ENCODE measurements at regions not wholly inside any gene's neighbourhood (a gene's known extent, or its start where the extent isn't known, plus 50 kb on each side); places are given as distances from the start of the nearest gene placed in this dataset.

- no peaks in the 10 kb centered on the region for H3K9me3 ChIP-seq (ENCODE audit: low read depth, low read length)
- no peaks in the 10 kb centered on the region for H4K20me1 ChIP-seq (ENCODE audit: insufficient read depth, low read length)
- TF ChIP-seq CTCF (IDR thresholded peaks at IDR 0.05; ENCODE audit: extremely low read depth, low read depth, low read length) = no peak
- H3K4me3 ChIP-seq (ENCODE audit: insufficient read depth, low read length) = no peak overlapping the region
- DNase-seq (ENCODE audit: insufficient read length, low spot score, missing footprints) = no peak
- no peak overlapping the region for H3K27ac ChIP-seq (ENCODE audit: low read depth, low read length)
- H3K36me3 ChIP-seq (ENCODE audit: insufficient read depth, low read length) = no peaks in the 10 kb centered on the region
- no peaks in the 10 kb centered on the region for H3K27me3 ChIP-seq (ENCODE audit: insufficient read depth, low read length)
- H2AFZ ChIP-seq (ENCODE audit: low read length) = peak overlapping the region; percentile 57
- H3K4me2 ChIP-seq (ENCODE audit: insufficient read depth, low read length) = no peak overlapping the region
- no peaks in the 10 kb centered on the region for H3K79me2 ChIP-seq (ENCODE audit: insufficient read depth, low read length)
- H3K4me1 ChIP-seq (ENCODE audit: insufficient read depth, low read length) = peaks cover 22% of the 10 kb centered on the region
Observed at GRCh38 chr3:102205647-102206046, 229.2 kb upstream of the ZPLD1 start.

DNA sequence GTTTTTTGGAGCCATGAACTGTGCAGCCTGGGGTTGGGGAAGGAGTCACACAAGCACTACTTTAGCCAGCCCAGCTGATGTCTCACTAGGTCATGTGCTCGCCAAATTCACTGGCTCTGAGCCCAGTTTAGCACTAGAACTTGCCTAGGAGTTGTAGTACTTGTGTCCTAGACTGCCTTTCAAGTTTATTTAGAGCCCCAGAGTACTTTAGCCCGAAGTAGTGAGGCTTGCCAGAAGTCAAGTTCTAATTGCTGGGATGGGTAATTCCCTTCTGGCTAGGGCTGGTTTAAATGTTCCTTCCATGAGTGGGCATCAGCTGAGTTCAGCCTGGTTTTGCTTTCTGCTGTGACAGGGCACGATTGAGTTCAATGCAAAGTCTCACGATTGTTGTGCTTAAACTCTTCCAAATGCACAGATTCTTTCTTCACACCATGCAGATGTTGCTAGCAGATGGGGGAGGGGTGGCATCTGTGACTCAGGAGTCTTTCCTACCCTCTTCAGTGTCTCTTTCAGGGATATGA is 228.2 kb upstream of the ZPLD1 start:
- H3K4me1 ChIP-seq (ENCODE audit: insufficient read depth, low read length) = peaks cover 19% of the 10 kb centered on the region
- H3K27ac ChIP-seq (ENCODE audit: low read depth, low read length) = peak overlapping the region; percentile 62
- H3K4me2 ChIP-seq (ENCODE audit: insufficient read depth, low read length) = peak overlapping the region; percentile 64
- peak overlapping the region; percentile 53 for H2AFZ ChIP-seq (ENCODE audit: low read length)
- no peak for DNase-seq (ENCODE audit: insufficient read length, low spot score, missing footprints)
- H3K4me3 ChIP-seq (ENCODE audit: insufficient read depth, low read length) = peak overlapping the region; percentile 12
- no peaks in the 10 kb centered on the region for H3K36me3 ChIP-seq (ENCODE audit: insufficient read depth, low read length)
- no peak for TF ChIP-seq CTCF (IDR thresholded peaks at IDR 0.05; ENCODE audit: extremely low read depth, low read depth, low read length)
- no peaks in the 10 kb centered on the region for H3K79me2 ChIP-seq (ENCODE audit: insufficient read depth, low read length)
- H3K9me3 ChIP-seq (ENCODE audit: low read depth, low read length) = no peaks in the 10 kb centered on the region
- H3K27me3 ChIP-seq (ENCODE audit: insufficient read depth, low read length) = no peaks in the 10 kb centered on the region
- H4K20me1 ChIP-seq (ENCODE audit: insufficient read depth, low read length) = no peaks in the 10 kb centered on the region

DNA sequence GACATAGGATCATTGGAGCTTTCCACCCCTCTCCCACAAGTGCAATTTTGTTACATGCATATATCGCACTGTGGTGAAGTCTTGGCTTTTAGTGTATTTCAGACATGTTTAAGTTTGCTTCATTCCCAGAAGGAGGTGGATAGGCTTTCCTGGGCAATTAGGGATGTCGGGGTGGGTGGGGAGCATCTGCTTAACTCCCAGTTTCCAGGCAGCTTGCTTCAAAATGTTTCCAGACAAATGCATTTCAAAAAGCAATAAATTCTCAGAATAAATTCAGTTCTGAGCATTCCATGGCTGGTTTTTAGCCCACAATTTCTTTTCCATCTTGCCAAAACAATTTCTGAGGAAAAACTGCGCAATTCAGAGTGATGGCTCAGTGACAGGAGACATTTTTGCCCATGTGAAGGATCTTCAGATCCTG is 227.7 kb upstream of the ZPLD1 start:
- H3K36me3 ChIP-seq (ENCODE audit: insufficient read depth, low read length) = no peaks in the 10 kb centered on the region
- H3K9me3 ChIP-seq (ENCODE audit: low read depth, low read length) = no peaks in the 10 kb centered on the region
- no peak for DNase-seq (ENCODE audit: insufficient read length, low spot score, missing footprints)
- peak overlapping the region; percentile 64 for H3K4me2 ChIP-seq (ENCODE audit: insufficient read depth, low read length)
- no peak for TF ChIP-seq CTCF (IDR thresholded peaks at IDR 0.05; ENCODE audit: extremely low read depth, low read depth, low read length)
- H3K27me3 ChIP-seq (ENCODE audit: insufficient read depth, low read length) = no peaks in the 10 kb centered on the region
- no peaks in the 10 kb centered on the region for H4K20me1 ChIP-seq (ENCODE audit: insufficient read depth, low read length)
- peak overlapping the region; percentile 12 for H3K4me3 ChIP-seq (ENCODE audit: insufficient read depth, low read length)
- H3K4me1 ChIP-seq (ENCODE audit: insufficient read depth, low read length) = peaks cover 19% of the 10 kb centered on the region
- H2AFZ ChIP-seq (ENCODE audit: low read length) = peak overlapping the region; percentile 53
- no peaks in the 10 kb centered on the region for H3K79me2 ChIP-seq (ENCODE audit: insufficient read depth, low read length)
- peak overlapping the region; percentile 62 for H3K27ac ChIP-seq (ENCODE audit: low read depth, low read length)

DNA sequence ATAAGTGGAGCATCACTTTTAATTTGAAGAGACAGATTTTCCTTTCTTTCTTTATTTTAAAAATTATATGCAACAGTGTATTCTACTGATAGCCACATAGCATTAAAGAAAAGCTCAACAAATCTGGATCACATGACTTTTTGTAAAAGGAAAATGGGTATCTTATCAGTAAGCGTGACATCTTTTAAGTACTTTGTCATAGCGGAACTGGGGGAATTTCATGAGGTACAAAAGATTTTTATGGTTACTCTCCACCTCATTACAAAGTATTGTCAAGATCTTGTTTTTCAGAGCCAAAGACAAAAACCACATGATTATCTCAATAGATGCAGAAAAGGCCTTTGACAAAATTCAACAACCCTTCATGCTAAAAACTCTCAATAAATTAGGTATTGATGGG is 219.6 kb upstream of the ZPLD1 start:
- Histone ChIP-seq H4K20me1 (ENCODE audit: insufficient read depth, low read length) (no peaks in the 10 kb centered on the region), H3K4me2 (ENCODE audit: insufficient read depth, low read length) (no peak overlapping the region), H3K27me3 (ENCODE audit: insufficient read depth, low read length) (no peaks in the 10 kb centered on the region), H3K79me2 (ENCODE audit: insufficient read depth, low read length) (no peaks in the 10 kb centered on the region), H2AFZ (ENCODE audit: low read length) (no peak overlapping the region), H3K4me3 (ENCODE audit: insufficient read depth, low read length) (no peak overlapping the region), H3K4me1 (ENCODE audit: insufficient read depth, low read length) (no peaks in the 10 kb centered on the region), H3K36me3 (ENCODE audit: insufficient read depth, low read length) (no peaks in the 10 kb centered on the region), H3K9me3 (ENCODE audit: low read depth, low read length) (no peaks in the 10 kb centered on the region), H3K27ac (ENCODE audit: low read depth, low read length) (no peak overlapping the region)
- no peak for DNase-seq (ENCODE audit: insufficient read length, low spot score, missing footprints)
- no peak for TF ChIP-seq CTCF (IDR thresholded peaks at IDR 0.05; ENCODE audit: extremely low read depth, low read depth, low read length)
